ENCODE measurements at regions not wholly inside any gene's neighbourhood (a gene's known extent, or its start where the extent isn't known, plus 50 kb on each side); places are given as distances from the start of the nearest gene placed in this dataset.

DNA sequence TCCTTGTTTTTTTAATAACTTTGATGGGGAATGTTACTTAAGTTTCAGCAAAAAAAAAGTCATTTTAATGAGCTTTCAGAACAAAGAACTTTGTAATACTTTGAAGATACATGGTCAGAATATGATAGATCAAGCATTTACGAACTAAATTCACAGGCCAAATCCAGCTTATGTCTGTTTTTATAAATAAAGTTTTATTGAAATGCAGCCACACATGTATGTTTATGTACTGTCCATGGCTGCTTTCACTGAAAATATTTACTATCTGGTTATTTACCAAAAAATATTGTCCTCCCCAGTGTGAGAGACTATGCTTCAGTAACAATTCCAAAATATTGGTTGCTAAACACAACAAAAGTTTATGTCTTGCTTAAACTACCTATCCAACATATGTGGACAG is 366.7 kb downstream of the PIK3R1 start:
- H2AFZ ChIP-seq (ENCODE audit: low read depth), result no peak overlapping the region
- no peak overlapping the region for H3K4me3 ChIP-seq (ENCODE audit: low read depth in 2 of 2, low read length in 1 of 2)
- ChIA-PET POLR2A (no interaction called here), CTCF (interaction anchor here (1.2 kb wide), 1 partner anchor 50 kb away, joined by 3 read pairs; no protein-coding TSS in a partner anchor)
- DNase-seq, result no peak
- H3K4me2 ChIP-seq, result no peak overlapping the region
- H3K4me1 ChIP-seq (ENCODE audit: control insufficient read depth in 1 of 2, insufficient read depth in 2 of 2, low read depth in 1 of 2, low read length in 1 of 2), result no peaks in the 10 kb centered on the region
- H3K9me2 ChIP-seq, result no peaks in the 10 kb centered on the region
- no peaks in the 10 kb centered on the region for H3K79me2 ChIP-seq (ENCODE audit: insufficient read depth)
- no peak overlapping the region for H3K27ac ChIP-seq (ENCODE audit: low read depth in 2 of 2, low read length in 1 of 2)
- H4K20me1 ChIP-seq (ENCODE audit: insufficient read depth), result no peaks in the 10 kb centered on the region
- H3F3A ChIP-seq (replicated peaks; ENCODE audit: insufficient read depth), result no peaks in the 10 kb centered on the region
- H3K9me3 ChIP-seq, result no peaks in the 10 kb centered on the region
- no peak overlapping the region for H3K9ac ChIP-seq
- no peaks in the 10 kb centered on the region for H3K27me3 ChIP-seq (ENCODE audit: insufficient read depth)
- 17% methylated on average over 1 of the region's 1 CpG for WGBS (ENCODE audit: low lambda C conversion rate)
- no peaks in the 10 kb centered on the region for H3K36me3 ChIP-seq (replicated peaks in 1 of 2; ENCODE audit: control insufficient read depth in 1 of 2, insufficient read depth in 2 of 2, low read length in 1 of 2)
- TF ChIP-seq, protein P1, sequence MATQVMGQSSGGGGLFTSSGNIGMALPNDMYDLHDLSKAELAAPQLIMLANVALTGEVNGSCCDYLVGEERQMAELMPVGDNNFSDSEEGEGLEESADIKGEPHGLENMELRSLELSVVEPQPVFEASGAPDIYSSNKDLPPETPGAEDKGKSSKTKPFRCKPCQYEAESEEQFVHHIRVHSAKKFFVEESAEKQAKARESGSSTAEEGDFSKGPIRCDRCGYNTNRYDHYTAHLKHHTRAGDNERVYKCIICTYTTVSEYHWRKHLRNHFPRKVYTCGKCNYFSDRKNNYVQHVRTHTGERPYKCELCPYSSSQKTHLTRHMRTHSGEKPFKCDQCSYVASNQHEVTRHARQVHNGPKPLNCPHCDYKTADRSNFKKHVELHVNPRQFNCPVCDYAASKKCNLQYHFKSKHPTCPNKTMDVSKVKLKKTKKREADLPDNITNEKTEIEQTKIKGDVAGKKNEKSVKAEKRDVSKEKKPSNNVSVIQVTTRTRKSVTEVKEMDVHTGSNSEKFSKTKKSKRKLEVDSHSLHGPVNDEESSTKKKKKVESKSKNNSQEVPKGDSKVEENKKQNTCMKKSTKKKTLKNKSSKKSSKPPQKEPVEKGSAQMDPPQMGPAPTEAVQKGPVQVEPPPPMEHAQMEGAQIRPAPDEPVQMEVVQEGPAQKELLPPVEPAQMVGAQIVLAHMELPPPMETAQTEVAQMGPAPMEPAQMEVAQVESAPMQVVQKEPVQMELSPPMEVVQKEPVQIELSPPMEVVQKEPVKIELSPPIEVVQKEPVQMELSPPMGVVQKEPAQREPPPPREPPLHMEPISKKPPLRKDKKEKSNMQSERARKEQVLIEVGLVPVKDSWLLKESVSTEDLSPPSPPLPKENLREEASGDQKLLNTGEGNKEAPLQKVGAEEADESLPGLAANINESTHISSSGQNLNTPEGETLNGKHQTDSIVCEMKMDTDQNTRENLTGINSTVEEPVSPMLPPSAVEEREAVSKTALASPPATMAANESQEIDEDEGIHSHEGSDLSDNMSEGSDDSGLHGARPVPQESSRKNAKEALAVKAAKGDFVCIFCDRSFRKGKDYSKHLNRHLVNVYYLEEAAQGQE (IDR thresholded peaks at IDR 0.05; ENCODE audit: low read depth, low read length), result no peak
- TF ChIP-seq RCOR1 (IDR thresholded peaks at IDR 0.05; ENCODE audit: low read length) (no peak), NRF1 (IDR thresholded peaks at IDR 0.05; ENCODE audit: low read depth, low read length) (no peak), FOXM1 (IDR thresholded peaks at IDR 0.05; ENCODE audit: low read depth) (no peak), ELF1 (IDR thresholded peaks at IDR 0.05) (no peak), MEF2A (IDR thresholded peaks at IDR 0.05; ENCODE audit: borderline replicate concordance, low read depth) (no peak), EP300 (IDR thresholded peaks at IDR 0.05; ENCODE audit: borderline replicate concordance in 1 of 2, low read depth in 1 of 2, low read length in 1 of 2) (no peak), EZH2phosphoT487 (IDR thresholded peaks at IDR 0.05; ENCODE audit: borderline replicate concordance, low read depth) (no peak), GATA2 (CRISPR knock-in tag; IDR thresholded peaks at IDR 0.05) (no peak), SIN3A (IDR thresholded peaks at IDR 0.05; ENCODE audit: borderline replicate concordance, low read depth, low read length) (no peak), NFIC (IDR thresholded peaks at IDR 0.05; ENCODE audit: borderline replicate concordance) (no peak)
- TF ChIP-seq, protein P2, sequence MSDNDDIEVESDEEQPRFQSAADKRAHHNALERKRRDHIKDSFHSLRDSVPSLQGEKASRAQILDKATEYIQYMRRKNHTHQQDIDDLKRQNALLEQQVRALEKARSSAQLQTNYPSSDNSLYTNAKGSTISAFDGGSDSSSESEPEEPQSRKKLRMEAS (IDR thresholded peaks at IDR 0.05; ENCODE audit: low read depth), result no peak

DNA sequence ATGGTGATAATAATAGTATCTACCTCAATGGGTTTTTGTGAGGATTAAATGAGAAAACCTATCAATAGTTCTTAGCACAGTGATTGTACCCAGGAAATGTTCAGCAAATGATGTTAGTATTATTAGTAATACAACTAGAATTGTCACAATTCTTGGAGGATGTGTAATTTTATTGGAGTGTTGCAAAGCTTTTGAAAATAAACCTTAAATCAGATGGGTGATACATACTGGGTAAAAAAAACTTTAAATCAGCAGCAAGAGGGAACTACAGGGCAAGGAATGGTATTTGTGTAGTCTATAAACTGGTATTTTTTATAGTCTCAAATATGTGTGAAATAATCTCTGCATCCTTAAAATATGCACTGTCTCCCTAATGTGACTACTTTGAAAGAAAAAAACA is 371.6 kb downstream of the PIK3R1 start:
- H3K36me3 ChIP-seq (replicated peaks in 1 of 2; ENCODE audit: control insufficient read depth in 1 of 2, insufficient read depth in 2 of 2, low read length in 1 of 2), result no peaks in the 10 kb centered on the region
- no peak overlapping the region for H3K27ac ChIP-seq (ENCODE audit: low read depth in 2 of 2, low read length in 1 of 2)
- no peak overlapping the region for H3K4me3 ChIP-seq (ENCODE audit: low read depth in 2 of 2, low read length in 1 of 2)
- H3K4me2 ChIP-seq, result no peak overlapping the region
- no peaks in the 10 kb centered on the region for H4K20me1 ChIP-seq (ENCODE audit: insufficient read depth)
- no peaks in the 10 kb centered on the region for H3K9me2 ChIP-seq
- H3K4me1 ChIP-seq (ENCODE audit: control insufficient read depth in 1 of 2, insufficient read depth in 2 of 2, low read depth in 1 of 2, low read length in 1 of 2), result no peaks in the 10 kb centered on the region
- no peaks in the 10 kb centered on the region for H3K27me3 ChIP-seq (ENCODE audit: insufficient read depth)
- DNase-seq, result no peak
- H3K9ac ChIP-seq, result no peak overlapping the region
- no peak overlapping the region for H2AFZ ChIP-seq (ENCODE audit: low read depth)
- H3K79me2 ChIP-seq (ENCODE audit: insufficient read depth), result no peaks in the 10 kb centered on the region
- ChIA-PET POLR2A (no interaction called here), CTCF (no interaction called here)
- H3F3A ChIP-seq (replicated peaks; ENCODE audit: insufficient read depth), result no peaks in the 10 kb centered on the region
- no peaks in the 10 kb centered on the region for H3K9me3 ChIP-seq
- no peak for TF ChIP-seq RXRA (IDR thresholded peaks at IDR 0.05; ENCODE audit: borderline replicate concordance, low read depth)
- TF ChIP-seq, protein P3, sequence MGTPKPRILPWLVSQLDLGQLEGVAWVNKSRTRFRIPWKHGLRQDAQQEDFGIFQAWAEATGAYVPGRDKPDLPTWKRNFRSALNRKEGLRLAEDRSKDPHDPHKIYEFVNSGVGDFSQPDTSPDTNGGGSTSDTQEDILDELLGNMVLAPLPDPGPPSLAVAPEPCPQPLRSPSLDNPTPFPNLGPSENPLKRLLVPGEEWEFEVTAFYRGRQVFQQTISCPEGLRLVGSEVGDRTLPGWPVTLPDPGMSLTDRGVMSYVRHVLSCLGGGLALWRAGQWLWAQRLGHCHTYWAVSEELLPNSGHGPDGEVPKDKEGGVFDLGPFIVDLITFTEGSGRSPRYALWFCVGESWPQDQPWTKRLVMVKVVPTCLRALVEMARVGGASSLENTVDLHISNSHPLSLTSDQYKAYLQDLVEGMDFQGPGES (IDR thresholded peaks at IDR 0.05; ENCODE audit: low read depth, low read length), result no peak
- no peak for TF ChIP-seq NFIC (IDR thresholded peaks at IDR 0.05; ENCODE audit: borderline replicate concordance)
- no peak for TF ChIP-seq SIN3A (IDR thresholded peaks at IDR 0.05; ENCODE audit: borderline replicate concordance, low read depth, low read length)
- TF ChIP-seq, protein P4, sequence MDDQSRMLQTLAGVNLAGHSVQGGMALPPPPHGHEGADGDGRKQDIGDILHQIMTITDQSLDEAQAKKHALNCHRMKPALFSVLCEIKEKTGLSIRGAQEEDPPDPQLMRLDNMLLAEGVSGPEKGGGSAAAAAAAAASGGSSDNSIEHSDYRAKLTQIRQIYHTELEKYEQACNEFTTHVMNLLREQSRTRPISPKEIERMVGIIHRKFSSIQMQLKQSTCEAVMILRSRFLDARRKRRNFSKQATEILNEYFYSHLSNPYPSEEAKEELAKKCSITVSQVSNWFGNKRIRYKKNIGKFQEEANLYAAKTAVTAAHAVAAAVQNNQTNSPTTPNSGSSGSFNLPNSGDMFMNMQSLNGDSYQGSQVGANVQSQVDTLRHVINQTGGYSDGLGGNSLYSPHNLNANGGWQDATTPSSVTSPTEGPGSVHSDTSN (IDR thresholded peaks at IDR 0.05), result no peak
- no peak for TF ChIP-seq YY1 (IDR thresholded peaks at IDR 0.05; ENCODE audit: low read depth)
- no peak for TF ChIP-seq NRF1 (IDR thresholded peaks at IDR 0.05; ENCODE audit: low read depth, low read length)
